Pancreas (tissue), 10 donors: ENCODE measurements at regions not wholly inside any gene's neighbourhood (a gene's known extent, or its start where the extent isn't known, plus 50 kb on each side); places are given as distances from the start of the nearest gene placed in this dataset.

Experiments
- ATAC-seq, 4 donors: fragments of 200-7000 bp; cut with Tn5 transposase; one replicate each; pipeline versions ENCODE4 v1.8.0 to v1.9.1; 2020; ENCODE audit warnings: mild to moderate bottlenecking in 4 of 4, moderate library complexity in 4 of 4
- DNase-seq, 6 donors: peaks; one replicate each; pipeline ENCODE4 v3.0.0-alpha.2; 2020
- FAIRE-seq: peaks from 2 replicates; lab custom pipeline; 2012; peaks lifted over from hg19 to GRCh38; lab: Jason Lieb, UNC
- H3K27ac ChIP-seq, 4 donors: fragments of 200-600 bp; sonication (generic); 1 replicate in 3 of 4; 2 replicates in 1 of 4; pipeline versions ENCODE4 v1.5.0 to v1.8.0; 2020
- H3K27me3 ChIP-seq, 4 donors: fragments of 200-600 bp; one replicate each; pipeline ENCODE4 v1.8.0; 2021
- H3K36me3 ChIP-seq, 3 donors: fragments of 200-600 bp; sonication (generic) in 1 of 3; one replicate each; pipeline versions ENCODE4 v1.5.0 to v1.8.0; 2020 to 2021
- H3K4me1 ChIP-seq, 3 donors: fragments of 200-600 bp; one replicate each; pipeline ENCODE4 v1.8.0; 2021
- H3K4me3 ChIP-seq, 4 donors: fragments of 200-600 bp; sonication (generic) in 2 of 4; one replicate each; pipeline versions ENCODE4 v1.5.0 to v1.8.0; 2020 to 2021
- H3K9me3 ChIP-seq, 4 donors: fragments of 200-600 bp; one replicate each; pipeline ENCODE4 v1.8.0; 2021
- WGBS, 2 donors: extraction: QIAGEN DNeasy Blood & Tissue Kit; methylation state at CpG; one replicate each; pipeline ENCODE4 v1.1.7; 2013; 5-methylcytosine and 5-hydroxymethylcytosine counted together
- intact Hi-C, 3 donors: fragments of 100-400 bp; cut with DNase I; formaldehyde crosslinking; loops; one replicate each; pipeline versions ENCODE4 v1.11.1 to v1.14.2; 2022
- TF ChIP-seq, protein P1 (sequence below), 4 donors: fragments of 200-600 bp; sonication (generic) in 3 of 4; IDR thresholded peaks; one replicate each; pipeline versions ENCODE4 v1.5.0 to v1.8.0; 2021; ENCODE audit warnings: antibody characterized with exemption in 4 of 4
- donor health status: healthy with polysubstance abuse.
- donor health status: DM: no; HTN: no; CAD: no; lungs with moderate emphysema.
- donor health status: DM: no; HTN: no; CAD: no.
- donor health status: control.
- donor health status: control.
- donor health status: Bipolar disorder and iron deficiency.
- donor health status: DM: yes; HTN: yes; CAD: no.
- donor health status: DM: no; HTN: no; CAD: no.
- donor health status: DM: no; HTN: no; CAD: no.
- donor health status: DM: yes; HTN: yes; CAD: no.

DNA sequence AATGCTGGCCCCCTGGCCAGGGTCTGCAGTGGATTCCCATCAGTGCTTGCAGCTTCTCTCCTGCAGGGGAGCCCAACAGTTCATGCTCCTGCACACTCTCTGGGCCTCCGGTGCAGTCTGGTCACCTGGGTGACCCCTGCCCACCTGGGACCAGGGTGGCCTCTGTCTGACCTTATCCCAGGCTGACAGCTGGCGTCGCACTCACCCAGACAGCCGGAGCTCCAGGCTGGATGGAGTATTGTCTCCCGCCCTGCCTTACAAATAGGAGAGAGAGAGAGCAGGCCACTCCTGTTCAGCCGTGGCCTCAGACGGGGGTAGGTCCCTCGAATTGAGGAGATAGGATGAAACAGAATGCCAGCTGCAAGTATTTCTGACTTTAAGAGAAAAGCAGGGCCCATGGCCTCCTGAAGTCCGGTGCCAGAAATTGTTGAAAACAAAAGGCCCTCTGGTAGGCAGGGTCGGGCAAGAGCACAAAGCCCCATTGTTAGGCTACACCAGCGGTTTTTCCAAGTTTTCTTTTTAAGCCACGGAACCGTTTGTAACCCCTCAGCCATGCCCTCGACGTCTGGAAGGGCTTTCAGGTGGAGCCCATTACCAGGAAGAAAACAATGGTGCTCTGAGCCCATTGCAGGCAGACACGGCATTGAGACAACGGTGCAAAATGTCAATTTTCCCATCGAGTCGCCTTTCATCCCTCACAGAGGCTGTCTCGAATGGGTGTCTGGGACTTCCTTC lies 258.4 kb downstream of the BCL11A start:
- H3K36me3 ChIP-seq = no peaks in the 10 kb centered on the region
- peak in 2 of 4 donors; percentile 21 to 26 for ATAC-seq
- intact Hi-C loops = no loop called here
- H3K4me3 ChIP-seq = no peak overlapping the region
- H3K4me1 ChIP-seq = no peaks in the 10 kb centered on the region
- WGBS, 2 donors = 45 to 61% methylated on average over 20 of the region's 20 CpGs
- no peak overlapping the region for H3K27ac ChIP-seq
- TF ChIP-seq, protein P1, sequence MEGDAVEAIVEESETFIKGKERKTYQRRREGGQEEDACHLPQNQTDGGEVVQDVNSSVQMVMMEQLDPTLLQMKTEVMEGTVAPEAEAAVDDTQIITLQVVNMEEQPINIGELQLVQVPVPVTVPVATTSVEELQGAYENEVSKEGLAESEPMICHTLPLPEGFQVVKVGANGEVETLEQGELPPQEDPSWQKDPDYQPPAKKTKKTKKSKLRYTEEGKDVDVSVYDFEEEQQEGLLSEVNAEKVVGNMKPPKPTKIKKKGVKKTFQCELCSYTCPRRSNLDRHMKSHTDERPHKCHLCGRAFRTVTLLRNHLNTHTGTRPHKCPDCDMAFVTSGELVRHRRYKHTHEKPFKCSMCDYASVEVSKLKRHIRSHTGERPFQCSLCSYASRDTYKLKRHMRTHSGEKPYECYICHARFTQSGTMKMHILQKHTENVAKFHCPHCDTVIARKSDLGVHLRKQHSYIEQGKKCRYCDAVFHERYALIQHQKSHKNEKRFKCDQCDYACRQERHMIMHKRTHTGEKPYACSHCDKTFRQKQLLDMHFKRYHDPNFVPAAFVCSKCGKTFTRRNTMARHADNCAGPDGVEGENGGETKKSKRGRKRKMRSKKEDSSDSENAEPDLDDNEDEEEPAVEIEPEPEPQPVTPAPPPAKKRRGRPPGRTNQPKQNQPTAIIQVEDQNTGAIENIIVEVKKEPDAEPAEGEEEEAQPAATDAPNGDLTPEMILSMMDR (IDR thresholded peaks at IDR 0.05) = no peak
- DNase-seq = no peak
- H3K9me3 ChIP-seq = no peaks in the 10 kb centered on the region
- FAIRE-seq = no peak
- H3K27me3 ChIP-seq = no peaks in the 10 kb centered on the region

DNA sequence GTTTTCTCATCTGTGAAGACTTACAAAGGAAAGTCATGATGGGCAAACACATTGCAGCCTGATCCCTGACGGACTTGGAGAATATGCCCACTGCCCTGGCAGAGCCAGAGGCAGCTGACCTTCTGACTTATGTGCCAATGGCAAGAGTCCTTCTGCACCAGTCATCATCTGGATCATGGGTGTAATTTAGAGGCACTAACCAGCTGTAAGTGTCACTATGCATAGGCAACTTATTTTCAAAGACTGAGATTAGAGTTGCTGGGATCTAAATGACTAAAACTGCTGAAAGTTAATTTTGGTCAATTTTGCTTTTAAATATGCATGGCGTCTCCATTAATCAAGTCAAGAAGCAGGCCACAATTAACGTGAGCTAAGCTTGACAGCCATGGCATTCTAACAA lies 261.2 kb downstream of the BCL11A start:
- Histone ChIP-seq H3K4me1 (no peaks in the 10 kb centered on the region), H3K27ac (no peak overlapping the region), H3K27me3 (no peaks in the 10 kb centered on the region), H3K9me3 (no peaks in the 10 kb centered on the region), H3K36me3 (no peaks in the 10 kb centered on the region), H3K4me3 (no peak overlapping the region)
- WGBS, 2 donors = 73 to 86% methylated on average over 3 of the region's 3 CpGs
- intact Hi-C loops = no loop called here
- no peak for DNase-seq
- TF ChIP-seq, protein P1 (IDR thresholded peaks at IDR 0.05) = no peak
- ATAC-seq = no peak
- FAIRE-seq = no peak

DNA sequence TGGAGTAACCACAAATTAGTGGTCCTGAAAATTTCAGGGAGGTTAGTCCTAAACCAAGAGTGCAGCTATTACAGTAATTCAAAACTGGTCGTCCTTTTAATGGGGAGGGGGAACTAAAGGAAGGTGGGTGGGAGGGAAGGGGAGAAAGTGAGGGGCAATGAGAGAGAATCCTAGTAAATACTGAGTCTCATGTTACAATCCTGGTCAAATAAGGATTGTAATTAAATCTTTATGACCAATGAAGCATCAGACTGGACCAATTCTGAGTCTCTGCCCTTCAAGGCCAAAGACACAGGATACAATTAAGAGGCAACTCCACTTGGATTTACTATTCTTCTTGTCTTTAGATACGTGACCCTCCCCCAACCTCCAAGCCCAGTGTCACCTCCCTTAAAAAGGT lies 262.9 kb downstream of the BCL11A start:
- Histone ChIP-seq H3K36me3 (no peaks in the 10 kb centered on the region), H3K27ac (no peak overlapping the region), H3K4me1 (no peaks in the 10 kb centered on the region), H3K27me3 (no peaks in the 10 kb centered on the region), H3K4me3 (no peak overlapping the region), H3K9me3 (no peaks in the 10 kb centered on the region)
- ATAC-seq = no peak
- FAIRE-seq = no peak
- no peak for DNase-seq
- WGBS, 2 donors = 61 to 72% methylated on average over 2 of the region's 2 CpGs
- intact Hi-C loops = no loop called here
- TF ChIP-seq, protein P1 (IDR thresholded peaks at IDR 0.05) = no peak

DNA sequence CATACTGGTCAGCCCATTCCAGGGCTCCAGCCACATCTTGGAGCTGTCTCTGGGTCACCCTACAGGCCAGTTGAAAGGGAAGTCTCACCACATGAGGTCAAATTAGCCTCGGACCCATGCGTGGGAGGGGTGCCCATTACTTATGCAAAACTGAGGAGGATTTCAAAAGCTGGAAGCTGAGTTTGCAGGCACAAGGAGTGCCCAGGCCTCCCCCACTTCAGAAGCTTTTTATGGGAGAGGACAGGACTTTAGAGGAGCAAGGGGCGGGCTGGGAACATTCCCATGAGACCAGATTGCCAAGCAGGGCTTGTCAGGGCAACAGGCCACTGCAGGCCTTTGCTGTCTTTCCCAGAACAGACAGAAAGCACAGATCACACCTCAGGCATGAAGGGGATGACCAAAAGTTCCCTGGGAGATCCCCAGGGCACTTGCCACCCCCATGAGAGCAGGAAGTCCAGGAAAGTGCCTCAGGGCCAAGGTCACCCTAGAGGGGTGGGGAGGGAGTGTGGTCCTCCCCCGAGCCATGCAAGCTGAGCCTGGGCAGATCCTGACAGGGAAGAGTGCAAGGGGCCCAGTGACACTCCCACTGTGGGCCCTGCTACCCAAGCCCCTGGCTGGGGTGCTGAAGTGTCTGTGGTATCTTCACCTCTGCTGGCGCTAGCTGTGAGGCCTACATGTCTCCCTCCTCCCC lies 267.7 kb downstream of the BCL11A start:
- ATAC-seq (peak in 2 of 4 donors; percentile 32 to 46), DNase-seq (no peak), FAIRE-seq (no peak)
- TF ChIP-seq, protein P1 (IDR thresholded peaks at IDR 0.05) = no peak
- Histone ChIP-seq H3K27me3 (no peaks in the 10 kb centered on the region), H3K4me1 (no peaks in the 10 kb centered on the region), H3K4me3 (no peak overlapping the region), H3K27ac (no peak overlapping the region), H3K9me3 (no peaks in the 10 kb centered on the region), H3K36me3 (no peaks in the 10 kb centered on the region)
- intact Hi-C loops = no loop called here
- 83 to 85% methylated on average over 5 of the region's 5 CpGs for WGBS, 2 donors

DNA sequence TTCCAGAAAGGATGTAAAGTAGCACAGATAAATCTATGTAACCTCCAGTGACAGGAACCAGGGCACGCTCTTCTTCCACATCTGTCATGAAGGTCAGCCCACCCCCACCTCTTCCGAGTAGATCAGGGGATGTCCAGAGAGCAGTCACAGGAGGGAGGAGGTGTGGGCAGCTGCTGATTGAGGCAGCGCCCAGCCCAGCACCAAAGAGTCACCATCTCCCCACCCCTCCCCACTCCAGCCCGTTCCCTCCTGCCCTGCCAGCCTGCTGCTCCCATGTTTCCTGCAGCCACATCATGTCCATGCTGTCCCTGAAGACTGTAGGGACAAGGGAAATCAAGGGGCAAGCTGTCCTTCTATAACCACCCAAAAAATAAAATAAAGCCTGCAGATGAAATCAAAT lies 269.8 kb downstream of the BCL11A start:
- intact Hi-C loops = no loop called here
- no peak overlapping the region for H3K27ac ChIP-seq
- no peaks in the 10 kb centered on the region for H3K27me3 ChIP-seq
- WGBS, 2 donors = 75 to 84% methylated on average over 4 of the region's 4 CpGs
- no peaks in the 10 kb centered on the region for H3K9me3 ChIP-seq
- H3K36me3 ChIP-seq = no peaks in the 10 kb centered on the region
- TF ChIP-seq, protein P1 (IDR thresholded peaks at IDR 0.05) = no peak
- ATAC-seq (no peak), DNase-seq (no peak), FAIRE-seq (no peak)
- no peaks in the 10 kb centered on the region for H3K4me1 ChIP-seq
- no peak overlapping the region for H3K4me3 ChIP-seq
